ENCODE measurements at regions not wholly inside any gene's neighbourhood (a gene's known extent, or its start where the extent isn't known, plus 50 kb on each side); places are given as distances from the start of the nearest gene placed in this dataset.

- TF ChIP-seq TARDBP (IDR thresholded peaks at IDR 0.05) = no peak
- TF ChIP-seq L3MBTL2 (conservative IDR thresholded peaks at IDR 0.05) = no peak
- TF ChIP-seq SP1 (IDR thresholded peaks at IDR 0.05) = no peak
- TF ChIP-seq SUZ12 (IDR thresholded peaks at IDR 0.05) = no peak
- no peak for TF ChIP-seq FOXK2 (IDR thresholded peaks at IDR 0.05)
These were observed 289.0 kb downstream of the GLRX3 start for GRCh38 chr10:130425169-130425568.

All from HEK293T (cell line).